ENCODE measurements at regions not wholly inside any gene's neighbourhood (a gene's known extent, or its start where the extent isn't known, plus 50 kb on each side); places are given as distances from the start of the nearest gene placed in this dataset.

DNA sequence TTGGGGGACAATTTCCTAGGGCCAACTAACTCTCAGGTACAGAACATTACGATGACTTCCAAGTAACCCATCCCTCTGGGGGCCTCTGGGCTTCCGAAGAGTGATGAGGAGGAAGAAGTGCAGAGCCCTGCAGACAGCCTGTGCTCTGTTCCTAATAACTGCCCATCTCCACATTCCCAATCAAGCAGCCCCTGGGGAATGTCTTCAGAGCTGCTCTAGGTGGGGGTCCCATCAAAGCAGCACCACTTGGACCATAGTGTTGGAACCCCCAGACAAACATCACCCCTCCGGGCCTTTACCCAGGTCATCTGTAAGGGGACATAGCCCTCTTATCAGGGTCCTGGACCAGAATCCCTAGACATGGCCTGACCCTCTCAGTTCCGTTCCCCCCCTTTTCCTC lies 357.3 kb downstream of the NPHP4 start:
- Histone ChIP-seq H3K4me1 (replicated peaks) (no peaks in the 10 kb centered on the region), H3K4me3 (no peak overlapping the region), H3K36me3 (no peaks in the 10 kb centered on the region), H3K27me3 (replicated peaks; ENCODE audit: insufficient read depth) (no peaks in the 10 kb centered on the region), H3K9me3 (no peaks in the 10 kb centered on the region), H3K27ac (no peak overlapping the region)
- DNase-seq (ENCODE audit: low spot score) = no peak
- intact Hi-C loops (cut with DNase I) = no loop called here
- TF ChIP-seq POLR2AphosphoS5 (IDR thresholded peaks at IDR 0.05) (no peak), POLR2A (IDR thresholded peaks at IDR 0.05) (no peak), CTCF (IDR thresholded peaks at IDR 0.05) (no peak)
- WGBS = 99% methylated on average over 4 of the region's 4 CpGs

GRCh38 chr1:5632814-5633213 lies 359.4 kb downstream of the NPHP4 start:
- TF ChIP-seq POLR2AphosphoS5 (IDR thresholded peaks at IDR 0.05) (no peak), CTCF (IDR thresholded peaks at IDR 0.05) (no peak), POLR2A (IDR thresholded peaks at IDR 0.05) (no peak)
- Histone ChIP-seq H3K27ac (no peak overlapping the region), H3K36me3 (no peaks in the 10 kb centered on the region), H3K9me3 (no peaks in the 10 kb centered on the region), H3K27me3 (replicated peaks; ENCODE audit: insufficient read depth) (no peaks in the 10 kb centered on the region), H3K4me1 (replicated peaks) (no peaks in the 10 kb centered on the region), H3K4me3 (no peak overlapping the region)
- intact Hi-C loops (cut with DNase I) = no loop called here
- DNase-seq (ENCODE audit: low spot score) = no peak
- 76% methylated on average over 10 of the region's 10 CpGs for WGBS

GRCh38 chr1:5632224-5632623 lies 360.0 kb downstream of the NPHP4 start:
- WGBS = 33% methylated on average over 4 of the region's 4 CpGs

GRCh38 chr1:5628416-5628815 lies 363.8 kb downstream of the NPHP4 start:
- no peak for TF ChIP-seq POLR2AphosphoS5 (IDR thresholded peaks at IDR 0.05)
- TF ChIP-seq POLR2A (IDR thresholded peaks at IDR 0.05) = no peak
- TF ChIP-seq CTCF (IDR thresholded peaks at IDR 0.05) = no peak
- no peak overlapping the region for H3K4me3 ChIP-seq
- no peaks in the 10 kb centered on the region for H3K36me3 ChIP-seq
- no peaks in the 10 kb centered on the region for H3K27me3 ChIP-seq (replicated peaks; ENCODE audit: insufficient read depth)
- no peaks in the 10 kb centered on the region for H3K4me1 ChIP-seq (replicated peaks)
- H3K9me3 ChIP-seq = no peaks in the 10 kb centered on the region
- WGBS = 76% methylated on average over 2 of the region's 2 CpGs
- DNase-seq (ENCODE audit: low spot score) = no peak
- intact Hi-C loops (cut with DNase I) = no loop called here
- H3K27ac ChIP-seq = no peak overlapping the region

More at GRCh38 chr1:5632224-5632623, 360.0 kb downstream of the NPHP4 start:
- DNase-seq (ENCODE audit: low spot score) = no peak
- Histone ChIP-seq H3K4me1 (replicated peaks) (no peaks in the 10 kb centered on the region), H3K9me3 (no peaks in the 10 kb centered on the region), H3K27me3 (replicated peaks; ENCODE audit: insufficient read depth) (no peaks in the 10 kb centered on the region), H3K4me3 (no peak overlapping the region), H3K27ac (no peak overlapping the region), H3K36me3 (no peaks in the 10 kb centered on the region)
- TF ChIP-seq CTCF (IDR thresholded peaks at IDR 0.05) = no peak
- intact Hi-C loops (cut with DNase I) = no loop called here

- Histone ChIP-seq H3K4me1 (replicated peaks) (no peaks in the 10 kb centered on the region), H3K27ac (no peak overlapping the region), H3K27me3 (replicated peaks; ENCODE audit: insufficient read depth) (no peaks in the 10 kb centered on the region), H3K36me3 (no peaks in the 10 kb centered on the region), H3K4me3 (no peak overlapping the region), H3K9me3 (no peaks in the 10 kb centered on the region)
- no peak for DNase-seq (ENCODE audit: low spot score)
- intact Hi-C loops (cut with DNase I) = loop anchor here (5.0 kb wide), 1 partner anchor 111 kb away; no protein-coding TSS in a partner anchor
- TF ChIP-seq CTCF (IDR thresholded peaks at IDR 0.05) (no peak), POLR2A (IDR thresholded peaks at IDR 0.05) (no peak), POLR2AphosphoS5 (IDR thresholded peaks at IDR 0.05) (no peak)
- 53% methylated on average over 6 of the region's 6 CpGs for WGBS
Observed at GRCh38 chr1:5623399-5623798, 368.8 kb downstream of the NPHP4 start.

All from prostate gland (tissue), 2 donors.